ENCODE measurements at regions not wholly inside any gene's neighbourhood (a gene's known extent, or its start where the extent isn't known, plus 50 kb on each side); places are given as distances from the start of the nearest gene placed in this dataset.

- TF ChIP-seq CTCF (optimal IDR thresholded peaks at IDR 0.05 in 1 of 3, IDR thresholded peaks at IDR 0.05 in 1 of 3, conservative IDR thresholded peaks at IDR 0.05 in 1 of 3; ENCODE audit: extremely low read depth in 1 of 3, insufficient read depth in 2 of 3, low read length in 3 of 3) (no peak), EZH2 (IDR thresholded peaks at IDR 0.05; ENCODE audit: low read length) (no peak)
Measured at GRCh38 chr10:22152403-22152802, 65.4 kb downstream of the EBLN1 start.
